Panc1 (cell line): ENCODE measurements at regions not wholly inside any gene's neighbourhood (a gene's known extent, or its start where the extent isn't known, plus 50 kb on each side); places are given as distances from the start of the nearest gene placed in this dataset.

Source experiments
- ATAC-seq: fragments of 200-7000 bp; cut with Tn5 transposase; 2 replicates; pipeline ENCODE4 v1.9.1; 2020; ENCODE audit warnings: mild to moderate bottlenecking, moderate library complexity
- BruUV-seq: library from RNA; stranded (reverse); fragments of 400-500 nt; replicated peaks from 2 replicates; lab custom pipeline; 2021; lab: Mats Ljungman, UMichigan
- CTCF ChIA-PET: fragments of 300-600 bp; sonication (Branson Sonifier 250); formaldehyde crosslinking; loops from one replicate; lab custom pipeline; 2022; ENCODE audit warnings: antibody characterized with exemption; lab: Charles Lee
- POLR2A ChIA-PET: fragments of 300-600 bp; sonication (Branson Sonifier 250); formaldehyde crosslinking; loops from one replicate; lab custom pipeline; 2022; ENCODE audit warnings: antibody characterized with exemption; lab: Charles Lee
- DNase-seq: peaks from one replicate; pipeline ENCODE4 v3.0.0-alpha.2; 2010; ENCODE audit warnings: low read depth, low spot score
- H3K27ac ChIP-seq: 2 replicates; pipeline ENCODE4 v1.5.1; 2011; ENCODE audit warnings: mild to moderate bottlenecking, low read length, inconsistent platforms
- H3K27me3 ChIP-seq: fragments of 200-500 bp; sonication (Bioruptor generic); 2 replicates; pipeline ENCODE4 v1.6.0; 2014; ENCODE audit warnings: low read length, inconsistent platforms; ENCODE audit not compliant: control insufficient read depth, insufficient read depth
- H3K36me3 ChIP-seq: fragments of 200-500 bp; sonication (Bioruptor generic); 2 replicates; pipeline ENCODE4 v1.5.1; 2014; ENCODE audit warnings: inconsistent platforms, mild to moderate bottlenecking, low read length, moderate library complexity; ENCODE audit not compliant: control insufficient read depth, insufficient read depth
- H3K4me1 ChIP-seq: 2 replicates; pipeline ENCODE4 v1.5.1; 2011; ENCODE audit warnings: inconsistent platforms, mild to moderate bottlenecking, low read length, moderate library complexity; ENCODE audit not compliant: control insufficient read depth, insufficient read depth
- H3K4me3 ChIP-seq, 2 experiments: 2 replicates each; pipeline ENCODE4 v1.5.1; 2011 to 2012; ENCODE audit warnings: low read depth in 2 of 2, low read length in 2 of 2, mild to moderate bottlenecking in 2 of 2, inconsistent platforms in 1 of 2, moderate library complexity in 1 of 2
- H3K9me3 ChIP-seq: fragments of 200-500 bp; sonication (Bioruptor generic); 2 replicates; pipeline ENCODE4 v1.5.1; 2014; ENCODE audit warnings: low read depth, mild to moderate bottlenecking, inconsistent platforms, low read length, moderate library complexity; ENCODE audit not compliant: control insufficient read depth, insufficient read depth
- CTCF ChIP-seq: fragments of 450-650 bp; IDR thresholded peaks from 2 replicates; pipeline ENCODE4 v1.5.1; 2017; ENCODE audit warnings: mild to moderate bottlenecking
- POLR2AphosphoS5 ChIP-seq: IDR thresholded peaks from 2 replicates; pipeline ENCODE4 v1.6.1; 2012; ENCODE audit warnings: mild to moderate bottlenecking, low read depth, low read length, moderate library complexity
- REST ChIP-seq, 2 experiments: IDR thresholded peaks; 2 replicates each; pipeline ENCODE4 v1.6.1; 2011 to 2012; ENCODE audit warnings: low read depth in 2 of 2, control low read depth in 1 of 2, low read length in 1 of 2, mild to moderate bottlenecking in 1 of 2, moderate library complexity in 1 of 2; ENCODE audit not compliant: insufficient read depth in 1 of 2
- SIN3A ChIP-seq: IDR thresholded peaks from 2 replicates; pipeline ENCODE4 v1.6.1; 2012; ENCODE audit warnings: low read depth, mild to moderate bottlenecking, low read length, moderate library complexity, borderline replicate concordance; ENCODE audit not compliant: insufficient read depth
- TCF7L2 ChIP-seq: IDR thresholded peaks from 2 replicates; pipeline ENCODE4 v1.6.1; 2011; ENCODE audit warnings: mild to moderate bottlenecking, low read depth, low read length, inconsistent platforms
- in situ Hi-C: cut with HindIII; loops from 2 replicates; pipeline ENCODE4 v1.10.0; 2016; ENCODE audit warnings: low sequenced_read_pairs, low pct_unique_long_range_greater_than_20kb
- intact Hi-C: fragments of 100-400 bp; cut with micrococcal nuclease; formaldehyde crosslinking; loops from one replicate; pipeline ENCODE4 v1.10.0; 2022; ENCODE audit not compliant: unreplicated experiment

DNA sequence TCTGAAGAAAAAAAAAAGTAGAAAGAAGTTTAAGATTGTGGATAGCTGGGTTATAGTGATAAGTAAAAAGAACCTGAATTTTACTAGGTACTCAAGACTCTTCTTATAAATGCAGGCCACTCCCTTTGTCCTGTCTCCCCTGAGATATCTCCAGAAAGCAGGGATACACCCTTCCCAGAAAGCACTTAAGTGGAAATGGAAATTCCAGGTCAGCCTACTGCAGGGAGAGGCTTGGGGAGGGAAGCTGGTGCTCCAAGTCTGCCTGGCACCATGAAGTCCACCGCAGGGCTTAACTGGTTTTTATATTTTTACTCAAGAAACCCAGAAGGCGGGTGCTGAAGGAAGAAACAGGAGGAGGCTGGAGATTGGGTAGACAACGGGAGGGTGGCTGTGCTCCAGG lies 162.3 kb downstream of the INHBA start:
- H3K4me3 ChIP-seq: no peak overlapping the region
- no peak overlapping the region for H3K27ac ChIP-seq
- H3K36me3 ChIP-seq: no peaks in the 10 kb centered on the region
- intact Hi-C loops (no loop called here), in situ Hi-C loops (no loop called here)
- no peaks in the 10 kb centered on the region for H3K9me3 ChIP-seq
- DNase-seq (no peak), ATAC-seq (no peak)
- TF ChIP-seq SIN3A (no peak), REST (IDR thresholded peaks at IDR 0.05; ENCODE audit: insufficient read depth in 1 of 2, low read depth in 2 of 2, low read length in 1 of 2) (no peak), TCF7L2 (no peak), CTCF (no peak), POLR2AphosphoS5 (no peak)
- POLR2A ChIA-PET: no interaction called here
- no TSS peak for BruUV-seq
- H3K27me3 ChIP-seq: no peaks in the 10 kb centered on the region
- H3K4me1 ChIP-seq: no peaks in the 10 kb centered on the region
- CTCF ChIA-PET: no interaction called here

GRCh38 chr7:41538810-41539724 lies 163.8 kb downstream of the INHBA start:
- intact Hi-C loops: no loop called here
- no peak for TF ChIP-seq SIN3A
- no peak for TF ChIP-seq CTCF
- TF ChIP-seq REST (IDR thresholded peaks at IDR 0.05; ENCODE audit: insufficient read depth in 1 of 2, low read depth in 2 of 2, low read length in 1 of 2): no peak
- no peak for TF ChIP-seq TCF7L2
- no peak for TF ChIP-seq POLR2AphosphoS5
- no peaks in the 10 kb centered on the region for H3K36me3 ChIP-seq
- no TSS peak for BruUV-seq
- DNase-seq (no peak), ATAC-seq (no peak)
- no peak overlapping the region for H3K27ac ChIP-seq
- ChIA-PET POLR2A (no interaction called here), CTCF (no interaction called here)
- H3K27me3 ChIP-seq: no peaks in the 10 kb centered on the region
- no peaks in the 10 kb centered on the region for H3K9me3 ChIP-seq
- no peaks in the 10 kb centered on the region for H3K4me1 ChIP-seq
- no peak overlapping the region for H3K4me3 ChIP-seq
- in situ Hi-C loops: no loop called here
